GM12873 (cell line): ENCODE measurements at regions not wholly inside any gene's neighbourhood (a gene's known extent, or its start where the extent isn't known, plus 50 kb on each side); places are given as distances from the start of the nearest gene placed in this dataset.

Experiments used
- TF ChIP-seq, protein P1 (sequence below): IDR thresholded peaks from 2 replicates; pipeline ENCODE4 v1.5.1; 2012; ENCODE audit warnings: low read depth, mild to moderate bottlenecking, moderate library complexity, low read length, control low read depth; ENCODE audit not compliant: insufficient read depth; ENCODE audit errors: missing control alignments

DNA sequence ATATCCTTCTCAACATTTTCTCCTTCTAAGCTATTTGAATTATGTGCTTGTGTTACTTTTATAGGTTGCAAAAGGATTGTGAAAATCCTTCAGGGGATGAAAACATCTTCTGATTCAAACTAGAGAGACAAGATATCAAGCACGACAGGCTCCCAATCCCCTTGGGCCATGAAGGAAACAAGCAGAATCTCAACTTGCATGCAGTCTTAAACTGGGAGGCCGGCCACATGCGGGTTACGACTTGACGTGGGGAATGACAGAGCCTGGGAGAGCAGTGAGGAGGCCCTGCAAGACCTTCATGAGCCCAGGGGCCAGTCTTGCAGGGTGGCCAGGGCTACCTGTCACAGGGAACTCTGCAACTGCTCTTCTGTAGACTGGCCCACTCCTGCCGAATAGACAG, 94.4 kb downstream of the SCN11A start:
- TF ChIP-seq, protein P1, sequence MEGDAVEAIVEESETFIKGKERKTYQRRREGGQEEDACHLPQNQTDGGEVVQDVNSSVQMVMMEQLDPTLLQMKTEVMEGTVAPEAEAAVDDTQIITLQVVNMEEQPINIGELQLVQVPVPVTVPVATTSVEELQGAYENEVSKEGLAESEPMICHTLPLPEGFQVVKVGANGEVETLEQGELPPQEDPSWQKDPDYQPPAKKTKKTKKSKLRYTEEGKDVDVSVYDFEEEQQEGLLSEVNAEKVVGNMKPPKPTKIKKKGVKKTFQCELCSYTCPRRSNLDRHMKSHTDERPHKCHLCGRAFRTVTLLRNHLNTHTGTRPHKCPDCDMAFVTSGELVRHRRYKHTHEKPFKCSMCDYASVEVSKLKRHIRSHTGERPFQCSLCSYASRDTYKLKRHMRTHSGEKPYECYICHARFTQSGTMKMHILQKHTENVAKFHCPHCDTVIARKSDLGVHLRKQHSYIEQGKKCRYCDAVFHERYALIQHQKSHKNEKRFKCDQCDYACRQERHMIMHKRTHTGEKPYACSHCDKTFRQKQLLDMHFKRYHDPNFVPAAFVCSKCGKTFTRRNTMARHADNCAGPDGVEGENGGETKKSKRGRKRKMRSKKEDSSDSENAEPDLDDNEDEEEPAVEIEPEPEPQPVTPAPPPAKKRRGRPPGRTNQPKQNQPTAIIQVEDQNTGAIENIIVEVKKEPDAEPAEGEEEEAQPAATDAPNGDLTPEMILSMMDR: no peak

DNA sequence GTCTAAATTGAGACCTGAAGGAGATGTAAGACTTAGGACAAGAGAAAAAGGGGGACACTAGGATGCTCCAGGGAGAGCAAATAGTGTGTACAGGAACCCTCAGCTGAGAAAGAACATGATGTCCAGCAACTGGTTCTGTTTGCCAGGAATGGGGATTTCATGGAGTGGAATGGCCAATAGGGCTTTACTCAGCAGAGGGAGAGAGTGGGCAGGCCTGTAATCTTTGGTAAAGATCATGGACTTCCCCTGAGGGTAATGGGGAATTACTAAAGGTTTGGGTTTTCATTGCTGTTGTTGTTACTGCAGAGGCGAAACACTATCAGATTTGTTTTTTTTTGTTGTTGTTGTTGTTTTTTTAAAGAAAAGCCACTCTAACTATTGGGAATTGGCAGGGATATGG, 99.0 kb downstream of the SCN11A start:
- TF ChIP-seq, protein P1: no peak

DNA sequence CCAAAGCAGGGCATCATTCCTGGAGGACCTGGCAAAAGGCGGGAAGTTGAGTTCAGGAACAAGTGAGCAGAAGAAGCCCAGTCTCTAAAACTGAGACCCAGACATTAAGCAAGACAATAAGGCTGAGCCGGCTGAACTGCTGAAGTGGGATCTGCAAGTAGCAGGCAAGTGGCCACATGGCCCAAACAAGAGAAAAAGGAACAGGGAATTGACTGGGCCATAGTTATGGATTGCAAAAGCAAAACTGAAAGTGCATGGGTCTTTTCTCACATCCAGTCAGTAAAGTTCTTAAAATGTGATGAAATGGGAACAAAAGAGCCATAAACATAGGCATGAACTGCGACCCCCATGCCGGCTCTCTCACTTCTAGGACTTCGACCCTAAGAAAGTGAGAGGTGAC, 101.2 kb downstream of the SCN11A start:
- TF ChIP-seq, protein P1: no peak

DNA sequence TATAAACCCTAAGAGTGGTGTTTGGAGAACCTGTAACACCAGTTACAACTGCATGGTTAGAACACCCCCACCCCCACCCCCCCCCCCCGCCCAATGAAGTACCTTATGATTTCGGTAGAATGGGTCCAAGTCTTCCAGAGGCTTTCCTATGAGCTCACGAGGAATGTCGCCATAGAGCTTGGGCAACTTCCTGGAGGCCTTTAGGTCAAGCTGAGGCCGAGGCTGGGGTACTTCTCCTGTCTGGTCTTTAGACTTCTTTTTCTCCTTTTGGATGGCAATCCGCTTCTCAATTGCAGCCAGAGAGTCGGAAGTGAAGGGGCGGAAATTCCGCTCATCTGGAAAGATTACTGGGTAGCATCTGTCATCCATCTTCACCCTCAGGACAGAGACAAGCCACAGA, 101.8 kb downstream of the SCN11A start:
- TF ChIP-seq, protein P1: no peak

DNA sequence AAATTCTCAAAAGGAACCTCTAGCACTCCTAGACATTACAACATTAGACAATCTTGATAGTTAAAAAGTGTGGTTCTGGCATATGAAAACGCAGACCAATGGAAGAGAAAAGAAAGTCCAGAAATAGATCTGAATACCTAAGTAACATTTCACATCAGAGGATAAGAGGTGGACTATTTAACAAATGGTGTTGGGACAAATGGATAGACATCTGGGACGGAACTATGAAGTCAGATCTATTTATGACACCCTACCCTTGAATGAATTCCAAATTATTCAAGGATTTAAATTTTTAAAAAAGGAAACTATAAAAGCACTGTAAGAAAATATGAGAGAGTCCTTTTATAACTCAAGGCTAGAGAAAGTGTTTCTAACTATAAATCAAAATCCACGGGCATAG, 111.3 kb downstream of the SCN11A start:
- TF ChIP-seq, protein P1: no peak

DNA sequence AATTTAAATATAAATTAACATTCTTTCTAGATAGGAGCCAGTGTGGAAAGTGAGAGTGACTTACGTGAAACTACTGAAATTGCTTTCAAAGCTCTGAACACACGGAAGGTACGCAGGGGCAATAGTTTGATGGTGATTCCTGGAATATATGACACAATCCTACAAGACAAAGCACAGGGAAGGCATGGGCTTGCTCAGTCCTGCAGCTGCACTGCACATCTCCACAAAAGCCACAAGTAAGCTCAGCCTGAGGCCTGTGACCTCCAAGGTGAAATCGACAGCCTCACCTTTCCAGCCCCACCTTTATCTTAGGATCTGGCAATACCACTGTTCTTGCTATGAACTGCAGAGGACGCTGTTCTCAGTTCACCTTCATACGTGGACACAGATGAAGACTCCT, 109.3 kb upstream of the SCN10A start:
- TF ChIP-seq, protein P1: no peak

DNA sequence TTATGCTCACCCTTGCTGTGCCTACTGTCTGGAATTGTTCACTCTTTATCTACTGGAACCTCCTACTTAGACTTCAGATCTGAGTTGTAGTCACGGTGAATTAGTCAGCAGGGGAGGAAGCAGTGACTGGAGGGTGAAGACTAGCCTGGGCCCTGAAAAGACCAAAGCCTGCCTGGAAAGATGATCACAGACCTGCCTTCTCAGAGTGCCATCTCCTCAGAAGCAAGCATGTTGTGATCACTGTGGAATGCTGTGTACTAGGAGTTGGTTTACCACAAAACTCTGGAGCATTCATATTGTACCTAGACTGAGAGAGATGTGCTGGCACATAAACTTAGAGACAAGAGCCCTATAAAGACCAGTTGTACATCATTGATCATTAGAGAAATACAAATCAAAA, 100.7 kb upstream of the SCN10A start:
- TF ChIP-seq, protein P1: no peak
